KMS-11 (cell line): ENCODE measurements at regions not wholly inside any gene's neighbourhood (a gene's known extent, or its start where the extent isn't known, plus 50 kb on each side); places are given as distances from the start of the nearest gene placed in this dataset.

Source experiments
- H2AFZ ChIP-seq: fragments of 200-600 bp; sonication (generic); 2 replicates; pipeline ENCODE4 v1.6.1; 2016; ENCODE audit warnings: antibody characterized with exemption, mixed run types, low read depth
- H3K27ac ChIP-seq: fragments of 200-600 bp; sonication (generic); 2 replicates; pipeline ENCODE4 v1.6.1; 2016; ENCODE audit warnings: mild to moderate bottlenecking, mixed run types
- H3K27me3 ChIP-seq: fragments of 200-600 bp; sonication (generic); 2 replicates; pipeline ENCODE4 v1.6.1; 2017; ENCODE audit warnings: mild to moderate bottlenecking, low read depth, mixed run types, moderate library complexity; ENCODE audit not compliant: insufficient read depth
- H3K36me3 ChIP-seq: fragments of 200-600 bp; sonication (generic); 2 replicates; pipeline ENCODE4 v1.6.1; 2017; ENCODE audit warnings: mild to moderate bottlenecking, mixed run types; ENCODE audit not compliant: insufficient read depth
- H3K4me1 ChIP-seq: fragments of 200-600 bp; sonication (generic); 2 replicates; pipeline ENCODE4 v1.6.1; 2016; ENCODE audit warnings: mild to moderate bottlenecking, low read depth, mixed run types; ENCODE audit not compliant: poor library complexity, severe bottlenecking
- H3K4me2 ChIP-seq: fragments of 200-600 bp; sonication (generic); 2 replicates; pipeline ENCODE4 v1.7.0; 2016; ENCODE audit warnings: mild to moderate bottlenecking, mixed run types
- H3K4me3 ChIP-seq: fragments of 200-600 bp; sonication (generic); IDR thresholded peaks from 2 replicates; pipeline ENCODE4 v1.6.1; 2017; ENCODE audit warnings: low read depth, low read length, mixed read lengths; ENCODE audit not compliant: insufficient read depth
- H3K79me2 ChIP-seq: fragments of 200-600 bp; sonication (generic); 2 replicates; pipeline ENCODE4 v1.6.1; 2016; ENCODE audit warnings: low read depth, mixed run types; ENCODE audit not compliant: insufficient read depth
- H3K9ac ChIP-seq: fragments of 200-600 bp; sonication (generic); 2 replicates; pipeline ENCODE4 v1.6.1; 2016; ENCODE audit warnings: mild to moderate bottlenecking, mixed run types
- H4K20me1 ChIP-seq: fragments of 200-600 bp; sonication (generic); 2 replicates; pipeline ENCODE4 v1.6.1; 2016; ENCODE audit warnings: mild to moderate bottlenecking, mixed run types; ENCODE audit not compliant: insufficient read depth
- CTCF ChIP-seq: fragments of 200-600 bp; sonication (generic); conservative IDR thresholded peaks from 2 replicates; pipeline ENCODE4 v1.6.1; 2017; ENCODE audit warnings: low read depth, mild to moderate bottlenecking, antibody characterized with exemption, low read length, moderate library complexity, mixed read lengths

- H3K4me1 ChIP-seq = no peaks in the 10 kb centered on the region
- H4K20me1 ChIP-seq = no peaks in the 10 kb centered on the region
- H3K9ac ChIP-seq = no peak overlapping the region
- H3K27me3 ChIP-seq = no peaks in the 10 kb centered on the region
- no peak overlapping the region for H3K4me3 ChIP-seq
- TF ChIP-seq CTCF = no peak
- H3K79me2 ChIP-seq = no peaks in the 10 kb centered on the region
- no peak overlapping the region for H2AFZ ChIP-seq
- no peak overlapping the region for H3K27ac ChIP-seq
- H3K4me2 ChIP-seq = no peak overlapping the region
- H3K36me3 ChIP-seq = no peaks in the 10 kb centered on the region
Observed at GRCh38 chr18:72601481-72601880, 57.3 kb upstream of the CBLN2 start.
